SHP77 treated with DMSO at 0.1 percent for 48 hours (cell line): ENCODE measurements at regions not wholly inside any gene's neighbourhood (a gene's known extent, or its start where the extent isn't known, plus 50 kb on each side); places are given as distances from the start of the nearest gene placed in this dataset.
"Not testable (repeated sequence)": the region's sequence is repeated elsewhere in the genome, so short reads cannot be mapped to it uniquely, and the experiment has no call there.

Experiments used
- DNase-seq: peaks from one replicate; lab custom pipeline; 2025; lab: John Stamatoyannopoulos, UW

- no peak for DNase-seq
These were observed 161.6 kb downstream of the DDX1 start for GRCh38 chr2:15753233-15753798.

- DNase-seq = no peak
These were observed 162.4 kb downstream of the DDX1 start for GRCh38 chr2:15753811-15754702.

- DNase-seq = no peak
These were observed 163.0 kb downstream of the DDX1 start for GRCh38 chr2:15754703-15755099.

- no peak for DNase-seq
These were observed 163.9 kb downstream of the DDX1 start for GRCh38 chr2:15755528-15755927.

GRCh38 chr2:15756011-15756550 is 164.4 kb downstream of the DDX1 start:
- DNase-seq = no peak

GRCh38 chr2:15756882-15757819 is 165.5 kb downstream of the DDX1 start:
- no peak for DNase-seq

GRCh38 chr2:15757820-15758586 is 166.3 kb downstream of the DDX1 start:
- no peak for DNase-seq

- no peak for DNase-seq
These were observed 167.2 kb downstream of the DDX1 start for GRCh38 chr2:15758848-15759247.

- DNase-seq = no peak
These were observed 167.7 kb downstream of the DDX1 start for GRCh38 chr2:15759385-15759784.

GRCh38 chr2:15759791-15760190 is 168.1 kb downstream of the DDX1 start:
- not testable (repeated sequence) for DNase-seq

GRCh38 chr2:15760232-15760910 is 168.7 kb downstream of the DDX1 start:
- no peak for DNase-seq

GRCh38 chr2:15761056-15761455 is 169.4 kb downstream of the DDX1 start:
- DNase-seq = no peak

GRCh38 chr2:15761910-15762309 is 170.2 kb downstream of the DDX1 start:
- no peak for DNase-seq

- DNase-seq = no peak
These were observed 170.8 kb downstream of the DDX1 start for GRCh38 chr2:15762449-15762848.

GRCh38 chr2:15763106-15763821 is 171.6 kb downstream of the DDX1 start:
- no peak for DNase-seq

GRCh38 chr2:15763822-15764682 is 172.4 kb downstream of the DDX1 start:
- no peak for DNase-seq

GRCh38 chr2:15764683-15765011 is 173.0 kb downstream of the DDX1 start:
- no peak for DNase-seq

- no peak for DNase-seq
These were observed 173.5 kb downstream of the DDX1 start for GRCh38 chr2:15765211-15765610.

GRCh38 chr2:15765686-15766302 is 174.1 kb downstream of the DDX1 start:
- no peak for DNase-seq
